ENCODE measurements at regions not wholly inside any gene's neighbourhood (a gene's known extent, or its start where the extent isn't known, plus 50 kb on each side); places are given as distances from the start of the nearest gene placed in this dataset.

GRCh38 chr1:184181044-184181443 lies 129.5 kb downstream of the TSEN15 start:
- TF ChIP-seq CTCF (IDR thresholded peaks at IDR 0.05) (no peak), POLR2A (IDR thresholded peaks at IDR 0.05) (no peak), EP300 (IDR thresholded peaks at IDR 0.05) (no peak)

Measured in suprapubic skin (tissue), 3 donors.